ENCODE measurements at regions not wholly inside any gene's neighbourhood (a gene's known extent, or its start where the extent isn't known, plus 50 kb on each side); places are given as distances from the start of the nearest gene placed in this dataset.

DNA sequence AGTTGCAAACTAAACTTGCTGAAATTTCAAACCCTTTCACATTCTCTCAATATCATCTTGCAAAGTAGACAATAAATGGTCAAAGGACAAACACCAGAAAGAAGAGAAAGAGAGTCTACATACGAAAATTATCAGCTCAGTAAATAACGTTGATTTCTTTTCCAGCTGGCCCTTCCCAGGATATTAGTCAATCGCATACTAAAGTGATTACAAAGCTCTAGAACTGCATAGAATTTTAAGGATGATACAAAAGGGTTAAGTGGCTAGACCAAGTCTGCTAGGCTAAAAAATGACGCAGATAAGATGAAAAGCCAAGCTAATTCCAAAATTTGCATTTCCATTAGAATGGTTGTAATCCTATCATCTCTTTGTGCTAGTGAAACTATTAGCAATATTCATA lies 405.7 kb downstream of the FBXO15 start:
- TF ChIP-seq, protein P1, sequence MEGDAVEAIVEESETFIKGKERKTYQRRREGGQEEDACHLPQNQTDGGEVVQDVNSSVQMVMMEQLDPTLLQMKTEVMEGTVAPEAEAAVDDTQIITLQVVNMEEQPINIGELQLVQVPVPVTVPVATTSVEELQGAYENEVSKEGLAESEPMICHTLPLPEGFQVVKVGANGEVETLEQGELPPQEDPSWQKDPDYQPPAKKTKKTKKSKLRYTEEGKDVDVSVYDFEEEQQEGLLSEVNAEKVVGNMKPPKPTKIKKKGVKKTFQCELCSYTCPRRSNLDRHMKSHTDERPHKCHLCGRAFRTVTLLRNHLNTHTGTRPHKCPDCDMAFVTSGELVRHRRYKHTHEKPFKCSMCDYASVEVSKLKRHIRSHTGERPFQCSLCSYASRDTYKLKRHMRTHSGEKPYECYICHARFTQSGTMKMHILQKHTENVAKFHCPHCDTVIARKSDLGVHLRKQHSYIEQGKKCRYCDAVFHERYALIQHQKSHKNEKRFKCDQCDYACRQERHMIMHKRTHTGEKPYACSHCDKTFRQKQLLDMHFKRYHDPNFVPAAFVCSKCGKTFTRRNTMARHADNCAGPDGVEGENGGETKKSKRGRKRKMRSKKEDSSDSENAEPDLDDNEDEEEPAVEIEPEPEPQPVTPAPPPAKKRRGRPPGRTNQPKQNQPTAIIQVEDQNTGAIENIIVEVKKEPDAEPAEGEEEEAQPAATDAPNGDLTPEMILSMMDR (IDR thresholded peaks at IDR 0.05) = no peak
- Histone ChIP-seq H3K4me3 (no peak overlapping the region), H3K27ac (no peak overlapping the region)
- DNase-seq (ENCODE audit: low spot score) = no peak

DNA sequence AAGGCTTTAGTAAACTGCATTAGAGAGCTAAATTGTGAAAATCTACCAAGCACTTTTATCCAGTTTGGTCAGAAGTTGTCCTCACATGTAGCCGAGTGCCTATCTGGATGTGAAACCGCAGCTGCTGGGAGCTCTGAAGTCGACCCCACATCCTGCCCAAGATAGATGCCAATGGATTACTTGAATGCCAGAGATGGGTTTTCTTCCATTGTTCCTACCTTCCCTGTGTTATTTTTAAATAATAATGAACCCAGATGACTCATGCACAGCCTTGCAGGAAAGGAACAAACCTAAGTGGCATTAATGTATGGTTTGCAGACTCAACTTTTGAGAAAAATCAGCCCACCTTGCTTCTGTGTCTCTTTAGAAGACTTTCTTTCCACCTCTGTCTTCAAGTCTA lies 408.5 kb downstream of the FBXO15 start:
- no peak for DNase-seq (ENCODE audit: low spot score)
- no peak overlapping the region for H3K4me3 ChIP-seq
- TF ChIP-seq, protein P1 (IDR thresholded peaks at IDR 0.05) = no peak
- no peak overlapping the region for H3K27ac ChIP-seq

DNA sequence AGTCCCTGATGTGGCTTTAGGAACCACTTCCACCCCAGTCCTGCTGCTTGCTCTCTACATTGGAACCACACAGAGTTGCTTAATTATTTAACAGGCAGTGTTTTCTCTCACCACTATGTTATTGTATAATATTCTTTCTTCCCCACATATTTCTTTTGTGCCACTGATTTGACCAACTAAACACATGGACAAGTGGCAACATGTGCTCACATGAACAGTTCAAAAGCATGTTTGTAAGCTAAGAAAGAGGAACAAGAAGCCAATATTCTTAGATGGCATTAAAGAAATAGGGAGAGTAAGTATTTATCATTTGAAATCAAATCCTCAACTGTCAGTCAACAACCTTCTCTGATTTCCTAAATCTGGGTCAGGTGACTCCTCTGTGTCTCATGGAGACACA lies 409.6 kb downstream of the FBXO15 start:
- H3K4me3 ChIP-seq = no peak overlapping the region
- TF ChIP-seq, protein P1 (IDR thresholded peaks at IDR 0.05) = no peak
- DNase-seq (ENCODE audit: low spot score) = no peak
- H3K27ac ChIP-seq = no peak overlapping the region

DNA sequence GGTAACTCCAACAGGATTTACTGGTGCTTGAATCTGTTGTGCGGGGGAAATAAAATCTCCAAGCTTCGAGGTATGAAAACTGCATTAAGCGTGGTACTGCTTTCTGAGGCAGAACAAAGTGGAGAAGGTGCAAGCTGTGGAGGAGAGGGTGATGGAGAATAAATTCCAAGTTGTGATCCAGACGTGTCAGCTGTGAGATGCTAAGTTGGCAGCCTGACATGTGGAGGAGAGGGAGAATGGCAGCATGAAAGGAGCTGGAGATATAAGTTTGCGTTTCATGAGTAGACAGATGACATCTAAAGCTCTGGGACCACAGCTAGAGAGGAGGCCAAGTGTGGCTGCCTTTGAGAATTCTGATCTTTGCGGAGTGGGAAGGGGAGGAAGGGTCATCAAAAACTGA lies 411.8 kb downstream of the FBXO15 start:
- H3K4me3 ChIP-seq = no peak overlapping the region
- DNase-seq (ENCODE audit: low spot score) = no peak
- H3K27ac ChIP-seq = no peak overlapping the region
- TF ChIP-seq, protein P1 (IDR thresholded peaks at IDR 0.05) = no peak

DNA sequence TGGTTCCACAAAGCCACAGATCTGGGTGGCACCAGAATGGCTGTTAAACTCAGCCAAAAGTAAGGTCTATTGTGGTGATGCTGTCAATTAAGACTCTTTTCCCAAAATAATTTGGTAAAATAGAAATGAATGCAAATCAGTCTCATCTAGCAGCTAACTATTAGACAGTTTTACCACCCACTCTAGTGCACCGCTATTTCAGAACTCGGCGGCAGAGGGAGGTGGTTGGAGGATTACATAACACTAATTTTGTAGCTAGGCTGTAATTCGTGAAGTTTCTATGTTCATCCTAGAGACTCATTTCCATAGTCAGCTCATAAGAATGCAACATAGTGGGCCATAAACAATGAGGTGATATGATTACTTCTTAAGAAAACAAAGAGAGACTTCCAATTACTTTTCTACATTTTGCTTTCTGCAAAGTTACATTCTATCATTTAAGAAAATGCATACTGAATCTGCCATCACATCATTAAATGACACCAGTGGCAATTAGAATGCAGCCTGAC lies 413.8 kb downstream of the FBXO15 start:
- no peak overlapping the region for H3K27ac ChIP-seq
- no peak overlapping the region for H3K4me3 ChIP-seq
- DNase-seq (ENCODE audit: low spot score) = no peak
- TF ChIP-seq, protein P1 (IDR thresholded peaks at IDR 0.05) = no peak

DNA sequence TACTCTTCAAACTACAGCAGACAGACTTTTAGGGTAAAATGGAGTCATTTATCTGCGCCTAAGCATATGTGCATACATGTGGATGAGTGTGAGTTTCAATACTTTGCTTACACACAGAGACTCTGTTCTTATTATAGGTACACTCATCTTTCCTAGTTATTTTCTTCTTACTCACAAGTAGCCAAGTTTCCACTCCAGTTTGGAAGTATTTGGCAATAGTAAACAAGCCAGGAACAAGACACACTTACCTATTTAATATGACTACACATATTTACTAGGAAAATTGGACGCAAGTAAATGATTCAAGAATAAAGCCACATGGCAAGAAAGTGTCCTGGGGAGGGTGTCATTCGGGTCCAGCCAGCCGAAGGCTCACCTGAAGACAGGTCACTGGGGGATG lies 414.3 kb downstream of the FBXO15 start:
- no peak for DNase-seq (ENCODE audit: low spot score)
- Histone ChIP-seq H3K27ac (no peak overlapping the region), H3K4me3 (no peak overlapping the region)
- TF ChIP-seq, protein P1 (IDR thresholded peaks at IDR 0.05) = no peak

DNA sequence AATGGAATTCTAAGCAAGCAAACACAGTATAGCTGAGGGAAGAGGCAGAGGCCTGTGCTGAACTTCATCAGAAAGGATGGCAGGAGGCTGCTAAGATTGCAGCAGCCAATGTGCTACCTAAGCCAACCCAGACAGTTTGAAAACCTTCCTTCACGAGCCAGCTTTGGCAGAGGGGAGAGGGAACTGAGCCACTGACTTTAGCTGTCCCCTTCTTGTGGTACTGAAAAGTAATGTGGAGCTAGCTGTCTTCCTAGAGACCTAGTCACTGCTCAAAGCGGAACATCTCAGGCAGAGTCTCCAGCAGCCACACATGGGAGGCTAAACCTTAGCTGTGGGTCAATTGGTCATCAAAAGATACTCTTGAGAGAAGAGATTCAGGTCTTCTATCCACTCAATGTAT lies 419.0 kb downstream of the FBXO15 start:
- no peak for DNase-seq (ENCODE audit: low spot score)
- H3K27ac ChIP-seq = no peak overlapping the region
- H3K4me3 ChIP-seq = no peak overlapping the region
- TF ChIP-seq, protein P1 (IDR thresholded peaks at IDR 0.05) = no peak

Data from coronary artery (tissue), 2 donors.